HL-60 (cell line): ENCODE measurements at regions not wholly inside any gene's neighbourhood (a gene's known extent, or its start where the extent isn't known, plus 50 kb on each side); places are given as distances from the start of the nearest gene placed in this dataset.

Source experiments
- POLR2AphosphoS5 ChIP-seq: IDR thresholded peaks from 2 replicates; pipeline ENCODE4 v1.6.1; 2012; ENCODE audit warnings: low read depth
- TF ChIP-seq, protein P1 (sequence below): IDR thresholded peaks from one replicate; pipeline ENCODE4 v1.5.1; 2011; ENCODE audit warnings: low read length, control low read depth, inconsistent platforms; ENCODE audit not compliant: insufficient read depth
- TF ChIP-seq, protein P2 (sequence below): IDR thresholded peaks from 2 replicates; pipeline ENCODE4 v1.6.1; 2012; ENCODE audit warnings: low read depth; ENCODE audit not compliant: insufficient replicate concordance

DNA sequence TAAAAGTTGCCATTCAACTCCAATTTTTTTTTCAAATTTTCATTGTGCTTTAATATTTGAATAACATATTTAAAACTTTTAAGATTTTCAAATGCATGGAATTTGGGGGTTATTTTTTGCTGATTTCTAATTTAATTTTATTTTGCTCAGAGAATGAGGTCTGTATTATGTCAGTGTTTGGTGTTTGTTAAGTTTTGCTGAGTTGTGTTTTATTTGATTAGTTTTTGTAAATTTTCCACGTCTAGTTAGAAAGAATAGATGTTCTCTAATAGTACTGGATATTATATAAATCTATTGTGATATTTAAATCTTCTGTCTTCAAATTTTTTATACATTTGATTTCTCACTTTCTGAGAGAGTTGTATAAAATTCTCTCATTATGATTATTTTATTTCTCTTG lies 145.9 kb downstream of the MACIR start:
- no peak for TF ChIP-seq POLR2AphosphoS5
- TF ChIP-seq, protein P1, sequence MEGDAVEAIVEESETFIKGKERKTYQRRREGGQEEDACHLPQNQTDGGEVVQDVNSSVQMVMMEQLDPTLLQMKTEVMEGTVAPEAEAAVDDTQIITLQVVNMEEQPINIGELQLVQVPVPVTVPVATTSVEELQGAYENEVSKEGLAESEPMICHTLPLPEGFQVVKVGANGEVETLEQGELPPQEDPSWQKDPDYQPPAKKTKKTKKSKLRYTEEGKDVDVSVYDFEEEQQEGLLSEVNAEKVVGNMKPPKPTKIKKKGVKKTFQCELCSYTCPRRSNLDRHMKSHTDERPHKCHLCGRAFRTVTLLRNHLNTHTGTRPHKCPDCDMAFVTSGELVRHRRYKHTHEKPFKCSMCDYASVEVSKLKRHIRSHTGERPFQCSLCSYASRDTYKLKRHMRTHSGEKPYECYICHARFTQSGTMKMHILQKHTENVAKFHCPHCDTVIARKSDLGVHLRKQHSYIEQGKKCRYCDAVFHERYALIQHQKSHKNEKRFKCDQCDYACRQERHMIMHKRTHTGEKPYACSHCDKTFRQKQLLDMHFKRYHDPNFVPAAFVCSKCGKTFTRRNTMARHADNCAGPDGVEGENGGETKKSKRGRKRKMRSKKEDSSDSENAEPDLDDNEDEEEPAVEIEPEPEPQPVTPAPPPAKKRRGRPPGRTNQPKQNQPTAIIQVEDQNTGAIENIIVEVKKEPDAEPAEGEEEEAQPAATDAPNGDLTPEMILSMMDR, result no peak
- TF ChIP-seq, protein P2, sequence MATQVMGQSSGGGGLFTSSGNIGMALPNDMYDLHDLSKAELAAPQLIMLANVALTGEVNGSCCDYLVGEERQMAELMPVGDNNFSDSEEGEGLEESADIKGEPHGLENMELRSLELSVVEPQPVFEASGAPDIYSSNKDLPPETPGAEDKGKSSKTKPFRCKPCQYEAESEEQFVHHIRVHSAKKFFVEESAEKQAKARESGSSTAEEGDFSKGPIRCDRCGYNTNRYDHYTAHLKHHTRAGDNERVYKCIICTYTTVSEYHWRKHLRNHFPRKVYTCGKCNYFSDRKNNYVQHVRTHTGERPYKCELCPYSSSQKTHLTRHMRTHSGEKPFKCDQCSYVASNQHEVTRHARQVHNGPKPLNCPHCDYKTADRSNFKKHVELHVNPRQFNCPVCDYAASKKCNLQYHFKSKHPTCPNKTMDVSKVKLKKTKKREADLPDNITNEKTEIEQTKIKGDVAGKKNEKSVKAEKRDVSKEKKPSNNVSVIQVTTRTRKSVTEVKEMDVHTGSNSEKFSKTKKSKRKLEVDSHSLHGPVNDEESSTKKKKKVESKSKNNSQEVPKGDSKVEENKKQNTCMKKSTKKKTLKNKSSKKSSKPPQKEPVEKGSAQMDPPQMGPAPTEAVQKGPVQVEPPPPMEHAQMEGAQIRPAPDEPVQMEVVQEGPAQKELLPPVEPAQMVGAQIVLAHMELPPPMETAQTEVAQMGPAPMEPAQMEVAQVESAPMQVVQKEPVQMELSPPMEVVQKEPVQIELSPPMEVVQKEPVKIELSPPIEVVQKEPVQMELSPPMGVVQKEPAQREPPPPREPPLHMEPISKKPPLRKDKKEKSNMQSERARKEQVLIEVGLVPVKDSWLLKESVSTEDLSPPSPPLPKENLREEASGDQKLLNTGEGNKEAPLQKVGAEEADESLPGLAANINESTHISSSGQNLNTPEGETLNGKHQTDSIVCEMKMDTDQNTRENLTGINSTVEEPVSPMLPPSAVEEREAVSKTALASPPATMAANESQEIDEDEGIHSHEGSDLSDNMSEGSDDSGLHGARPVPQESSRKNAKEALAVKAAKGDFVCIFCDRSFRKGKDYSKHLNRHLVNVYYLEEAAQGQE, result no peak
